HEK293 (cell line): ENCODE measurements at regions not wholly inside any gene's neighbourhood (a gene's known extent, or its start where the extent isn't known, plus 50 kb on each side); places are given as distances from the start of the nearest gene placed in this dataset.

Source experiments
- CTCF ChIA-PET: fragments of 350-600 bp; formaldehyde crosslinking; extraction: SDS; loops from one replicate; lab custom pipeline; 2021; ENCODE audit warnings: antibody characterized with exemption; lab: Yijun Ruan, JAX
- POLR2A ChIA-PET: fragments of 300-600 bp; formaldehyde crosslinking; extraction: SDS; loops from one replicate; lab custom pipeline; 2020; ENCODE audit warnings: antibody characterized with exemption, inconsistent platforms; lab: Yijun Ruan, JAX
- H3K27ac ChIP-seq: fragments of 200-500 bp; sonication (Bioruptor generic); 2 replicates; pipeline ENCODE4 v1.5.1; 2014; ENCODE audit warnings: low read depth, low read length, control low read depth, inconsistent platforms; ENCODE audit errors: extremely low read depth
- H3K36me3 ChIP-seq, 2 experiments: fragments of 200-500 bp in 1 of 2; sonication (Bioruptor generic) in 1 of 2; 1 replicate in 1 of 2; 2 replicates in 1 of 2; pipeline ENCODE4 v1.5.1; 2014 to 2017; ENCODE audit warnings: inconsistent platforms in 2 of 2, low read length in 2 of 2; ENCODE audit not compliant: control insufficient read depth in 2 of 2, insufficient read depth in 1 of 2
- H3K4me1 ChIP-seq: fragments of 200-500 bp; sonication (Bioruptor generic); 2 replicates; pipeline ENCODE4 v1.5.1; 2014; ENCODE audit warnings: mild to moderate bottlenecking, low read length, inconsistent platforms; ENCODE audit not compliant: control insufficient read depth, insufficient read depth
- H3K4me3 ChIP-seq: 2 replicates; pipeline ENCODE4 v1.5.1; 2011; ENCODE audit warnings: low read depth, mild to moderate bottlenecking, control low read depth, low read length, moderate library complexity
- H3K9me3 ChIP-seq: fragments of 200-500 bp; sonication (Bioruptor generic); 2 replicates; pipeline ENCODE4 v1.5.1; 2014; ENCODE audit warnings: low read depth, low read length, inconsistent platforms; ENCODE audit not compliant: control insufficient read depth, insufficient read depth
- GLIS1 ChIP-seq: fragments of 450-650 bp; formaldehyde crosslinking; IDR thresholded peaks from 2 replicates; pipeline ENCODE4 v1.5.1; 2016; ENCODE audit warnings: missing biosample characterization, missing genetic modification characterization
- MEIS1 ChIP-seq: sonication (generic); formaldehyde crosslinking; IDR thresholded peaks from 2 replicates; pipeline ENCODE4 v1.8.1; 2022; ENCODE audit warnings: missing genetic modification reagents, mild to moderate bottlenecking, borderline replicate concordance
- TCF7L2 ChIP-seq: IDR thresholded peaks from 2 replicates; pipeline ENCODE4 v1.6.1; 2011; ENCODE audit warnings: low read depth, mild to moderate bottlenecking, inconsistent platforms, low read length, moderate library complexity, borderline replicate concordance
- YY2 ChIP-seq: fragments of 450-650 bp; formaldehyde crosslinking; IDR thresholded peaks from 2 replicates; pipeline ENCODE4 v1.5.1; 2016; ENCODE audit warnings: missing biosample characterization, missing genetic modification characterization
- ZFHX2 ChIP-seq: fragments of 450-650 bp; formaldehyde crosslinking; conservative IDR thresholded peaks from 2 replicates; pipeline ENCODE4 v1.5.1; 2016; ENCODE audit warnings: missing biosample characterization, missing genetic modification characterization
- ZFP3 ChIP-seq: fragments of 450-650 bp; formaldehyde crosslinking; IDR thresholded peaks from 2 replicates; pipeline ENCODE4 v1.5.1; 2016; ENCODE audit warnings: low read depth, missing biosample characterization, missing genetic modification characterization
- ZIC2 ChIP-seq: fragments of 450-650 bp; formaldehyde crosslinking; IDR thresholded peaks from 2 replicates; pipeline ENCODE4 v1.5.1; 2016; ENCODE audit warnings: missing biosample characterization, missing genetic modification characterization
- ZNF114 ChIP-seq: fragments of 450-650 bp; formaldehyde crosslinking; IDR thresholded peaks from 2 replicates; pipeline ENCODE4 v1.5.0; 2017; ENCODE audit warnings: missing biosample characterization, missing genetic modification characterization
- ZNF248 ChIP-seq: fragments of 450-650 bp; formaldehyde crosslinking; IDR thresholded peaks from 2 replicates; pipeline ENCODE4 v1.5.1; 2017; ENCODE audit warnings: missing biosample characterization, missing genetic modification characterization
- ZNF600 ChIP-seq: fragments of 450-650 bp; formaldehyde crosslinking; IDR thresholded peaks from 2 replicates; pipeline ENCODE4 v1.5.1; 2016; ENCODE audit warnings: missing biosample characterization, missing genetic modification characterization
- ZNF664 ChIP-seq: fragments of 450-650 bp; formaldehyde crosslinking; IDR thresholded peaks from 2 replicates; pipeline ENCODE4 v1.5.1; 2016; ENCODE audit warnings: missing biosample characterization, missing genetic modification characterization
- ZNF768 ChIP-seq: fragments of 450-650 bp; formaldehyde crosslinking; IDR thresholded peaks from 2 replicates; pipeline ENCODE4 v1.5.1; 2018; ENCODE audit warnings: missing biosample characterization, mild to moderate bottlenecking, missing genetic modification characterization
- TF ChIP-seq, protein P1 (sequence below): fragments of 450-650 bp; formaldehyde crosslinking; optimal IDR thresholded peaks from 2 replicates; pipeline ENCODE3; 2016; ENCODE audit warnings: missing biosample characterization, mild to moderate bottlenecking, missing genetic modification characterization
- TF ChIP-seq, protein P2 (sequence below): fragments of 450-650 bp; formaldehyde crosslinking; IDR thresholded peaks from 2 replicates; pipeline ENCODE4 v1.5.1; 2017; ENCODE audit warnings: missing biosample characterization, missing genetic modification characterization
- TF ChIP-seq, protein P3 (sequence below): fragments of 450-650 bp; formaldehyde crosslinking; IDR thresholded peaks from 2 replicates; pipeline ENCODE4 v1.5.1; 2016; ENCODE audit warnings: missing biosample characterization, missing genetic modification characterization
- TF ChIP-seq, protein P4 (sequence below): fragments of 450-650 bp; formaldehyde crosslinking; IDR thresholded peaks from 2 replicates; pipeline ENCODE4 v1.5.1; 2016; ENCODE audit warnings: missing biosample characterization, missing genetic modification characterization

DNA sequence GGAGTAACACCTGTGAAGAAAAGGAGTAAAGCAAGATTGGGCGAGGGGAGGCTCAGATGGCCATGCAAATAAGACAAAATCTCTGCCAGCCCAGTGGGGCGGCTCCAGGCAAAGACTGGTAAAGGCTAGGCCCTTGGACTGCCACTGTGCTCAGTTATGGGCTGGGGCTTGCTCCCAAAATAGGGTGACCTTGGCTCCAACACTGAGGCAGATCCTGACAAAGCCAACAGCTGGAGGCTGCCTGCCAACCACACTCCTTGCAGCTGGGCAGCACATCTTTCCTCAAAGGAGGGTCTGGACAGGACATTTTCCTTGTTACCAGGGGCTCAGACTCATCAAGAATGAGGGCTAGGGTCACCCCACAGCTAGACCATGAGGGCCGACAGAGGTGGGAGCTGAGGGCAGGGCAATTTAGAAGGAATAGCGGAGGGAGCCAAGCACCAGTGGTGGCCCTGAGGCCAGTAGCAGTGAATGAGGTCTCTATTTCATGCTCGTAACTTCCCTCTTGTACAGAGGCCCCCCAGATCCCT is 86.1 kb downstream of the CHRD start:
- H3K9me3 ChIP-seq = no peaks in the 10 kb centered on the region
- POLR2A ChIA-PET = no interaction called here
- TF ChIP-seq, protein P1, sequence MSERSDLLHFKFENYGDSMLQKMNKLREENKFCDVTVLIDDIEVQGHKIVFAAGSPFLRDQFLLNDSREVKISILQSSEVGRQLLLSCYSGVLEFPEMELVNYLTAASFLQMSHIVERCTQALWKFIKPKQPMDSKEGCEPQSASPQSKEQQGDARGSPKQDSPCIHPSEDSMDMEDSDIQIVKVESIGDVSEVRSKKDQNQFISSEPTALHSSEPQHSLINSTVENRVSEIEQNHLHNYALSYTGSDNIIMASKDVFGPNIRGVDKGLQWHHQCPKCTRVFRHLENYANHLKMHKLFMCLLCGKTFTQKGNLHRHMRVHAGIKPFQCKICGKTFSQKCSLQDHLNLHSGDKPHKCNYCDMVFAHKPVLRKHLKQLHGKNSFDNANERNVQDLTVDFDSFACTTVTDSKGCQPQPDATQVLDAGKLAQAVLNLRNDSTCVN (tag by site-specific recombination) = no peak
- TF ChIP-seq ZNF114 (no peak), ZNF248 (tag by site-specific recombination) (no peak), ZNF768 (tag by site-specific recombination) (no peak), ZFP3 (tag by site-specific recombination) (no peak), ZNF664 (tag by site-specific recombination) (no peak), MEIS1 (CRISPR knock-in tag) (no peak), ZIC2 (tag by site-specific recombination) (no peak), GLIS1 (tag by site-specific recombination) (no peak), TCF7L2 (no peak), ZNF600 (no peak)
- TF ChIP-seq, protein P2, sequence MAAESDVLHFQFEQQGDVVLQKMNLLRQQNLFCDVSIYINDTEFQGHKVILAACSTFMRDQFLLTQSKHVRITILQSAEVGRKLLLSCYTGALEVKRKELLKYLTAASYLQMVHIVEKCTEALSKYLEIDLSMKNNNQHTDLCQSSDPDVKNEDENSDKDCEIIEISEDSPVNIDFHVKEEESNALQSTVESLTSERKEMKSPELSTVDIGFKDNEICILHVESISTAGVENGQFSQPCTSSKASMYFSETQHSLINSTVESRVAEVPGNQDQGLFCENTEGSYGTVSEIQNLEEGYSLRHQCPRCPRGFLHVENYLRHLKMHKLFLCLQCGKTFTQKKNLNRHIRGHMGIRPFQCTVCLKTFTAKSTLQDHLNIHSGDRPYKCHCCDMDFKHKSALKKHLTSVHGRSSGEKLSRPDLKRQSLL (tag by site-specific recombination) = no peak
- TF ChIP-seq, protein P3, sequence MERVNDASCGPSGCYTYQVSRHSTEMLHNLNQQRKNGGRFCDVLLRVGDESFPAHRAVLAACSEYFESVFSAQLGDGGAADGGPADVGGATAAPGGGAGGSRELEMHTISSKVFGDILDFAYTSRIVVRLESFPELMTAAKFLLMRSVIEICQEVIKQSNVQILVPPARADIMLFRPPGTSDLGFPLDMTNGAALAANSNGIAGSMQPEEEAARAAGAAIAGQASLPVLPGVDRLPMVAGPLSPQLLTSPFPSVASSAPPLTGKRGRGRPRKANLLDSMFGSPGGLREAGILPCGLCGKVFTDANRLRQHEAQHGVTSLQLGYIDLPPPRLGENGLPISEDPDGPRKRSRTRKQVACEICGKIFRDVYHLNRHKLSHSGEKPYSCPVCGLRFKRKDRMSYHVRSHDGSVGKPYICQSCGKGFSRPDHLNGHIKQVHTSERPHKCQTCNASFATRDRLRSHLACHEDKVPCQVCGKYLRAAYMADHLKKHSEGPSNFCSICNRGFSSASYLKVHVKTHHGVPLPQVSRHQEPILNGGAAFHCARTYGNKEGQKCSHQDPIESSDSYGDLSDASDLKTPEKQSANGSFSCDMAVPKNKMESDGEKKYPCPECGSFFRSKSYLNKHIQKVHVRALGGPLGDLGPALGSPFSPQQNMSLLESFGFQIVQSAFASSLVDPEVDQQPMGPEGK (tag by site-specific recombination) = no peak
- TF ChIP-seq, protein P4, sequence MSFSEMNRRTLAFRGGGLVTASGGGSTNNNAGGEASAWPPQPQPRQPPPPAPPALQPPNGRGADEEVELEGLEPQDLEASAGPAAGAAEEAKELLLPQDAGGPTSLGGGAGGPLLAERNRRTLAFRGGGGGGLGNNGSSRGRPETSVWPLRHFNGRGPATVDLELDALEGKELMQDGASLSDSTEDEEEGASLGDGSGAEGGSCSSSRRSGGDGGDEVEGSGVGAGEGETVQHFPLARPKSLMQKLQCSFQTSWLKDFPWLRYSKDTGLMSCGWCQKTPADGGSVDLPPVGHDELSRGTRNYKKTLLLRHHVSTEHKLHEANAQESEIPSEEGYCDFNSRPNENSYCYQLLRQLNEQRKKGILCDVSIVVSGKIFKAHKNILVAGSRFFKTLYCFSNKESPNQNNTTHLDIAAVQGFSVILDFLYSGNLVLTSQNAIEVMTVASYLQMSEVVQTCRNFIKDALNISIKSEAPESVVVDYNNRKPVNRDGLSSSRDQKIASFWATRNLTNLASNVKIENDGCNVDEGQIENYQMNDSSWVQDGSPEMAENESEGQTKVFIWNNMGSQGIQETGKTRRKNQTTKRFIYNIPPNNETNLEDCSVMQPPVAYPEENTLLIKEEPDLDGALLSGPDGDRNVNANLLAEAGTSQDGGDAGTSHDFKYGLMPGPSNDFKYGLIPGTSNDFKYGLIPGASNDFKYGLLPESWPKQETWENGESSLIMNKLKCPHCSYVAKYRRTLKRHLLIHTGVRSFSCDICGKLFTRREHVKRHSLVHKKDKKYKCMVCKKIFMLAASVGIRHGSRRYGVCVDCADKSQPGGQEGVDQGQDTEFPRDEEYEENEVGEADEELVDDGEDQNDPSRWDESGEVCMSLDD = no peak
- H3K36me3 ChIP-seq = no peaks in the 10 kb centered on the region
- no peak overlapping the region for H3K4me3 ChIP-seq
- CTCF ChIA-PET = interaction anchor here (0.6 to 6.0 kb wide), 7 partner anchors 12 to 210 kb away, joined by 3 to 55 read pairs (median 3); no protein-coding TSS in a partner anchor
- no peak overlapping the region for H3K27ac ChIP-seq
- H3K4me1 ChIP-seq = no peaks in the 10 kb centered on the region

DNA sequence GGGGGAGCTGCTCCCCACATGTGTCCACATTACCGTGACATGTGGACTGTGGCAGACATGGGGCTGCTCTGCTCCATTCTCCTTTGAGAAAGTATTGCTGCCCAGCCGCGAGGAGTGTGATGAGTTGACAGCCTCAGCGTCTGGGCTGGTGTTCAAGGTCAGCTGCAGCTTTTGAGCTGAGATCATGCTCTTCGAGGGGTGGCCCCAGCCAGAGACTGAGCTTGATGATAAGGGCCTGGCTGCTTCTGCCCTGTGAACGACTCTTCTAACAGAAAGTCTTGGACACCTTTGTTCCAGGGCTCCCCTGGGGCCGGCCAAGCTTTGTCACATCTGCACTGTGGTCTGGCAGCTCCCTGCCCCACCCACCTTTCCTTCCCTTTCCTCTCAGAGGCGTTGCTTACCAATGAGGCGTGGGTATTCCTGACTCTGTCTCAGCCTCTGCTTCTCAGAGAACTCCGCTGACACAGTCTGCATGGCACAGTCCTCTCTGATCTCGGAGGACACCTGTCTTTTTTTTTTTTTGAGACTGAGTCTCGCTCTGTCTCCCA is 86.6 kb downstream of the CHRD start:
- Histone ChIP-seq H3K4me1 (no peaks in the 10 kb centered on the region), H3K36me3 (no peaks in the 10 kb centered on the region), H3K9me3 (no peaks in the 10 kb centered on the region), H3K27ac (no peak overlapping the region), H3K4me3 (no peak overlapping the region)
- TF ChIP-seq ZFHX2 (tag by site-specific recombination) = 0 out of 2 replicates have a peak, but pooled peaks have one; percentile 16
- no peak for TF ChIP-seq YY2 (tag by site-specific recombination)
- POLR2A ChIA-PET = interaction anchor here (1.9 kb wide), 1 partner anchor 95 kb away, joined by 10 read pairs; no protein-coding TSS in a partner anchor
- CTCF ChIA-PET = interaction anchor here (0.6 to 6.0 kb wide), 7 partner anchors 13 to 210 kb away, joined by 3 to 55 read pairs (median 3); no protein-coding TSS in a partner anchor
